Fibroblast of the aortic adventitia (primary cell): ENCODE measurements at regions not wholly inside any gene's neighbourhood (a gene's known extent, or its start where the extent isn't known, plus 50 kb on each side); places are given as distances from the start of the nearest gene placed in this dataset.

Source experiments
- DNase-seq: peaks from one replicate; pipeline ENCODE4 v3.0.0-alpha.2; 2010; ENCODE audit warnings: low read depth
- H3K4me3 ChIP-seq: 2 replicates; pipeline ENCODE4 v1.5.1; 2011; ENCODE audit warnings: low read depth, mild to moderate bottlenecking, control low read depth, low read length, moderate library complexity
- CTCF ChIP-seq: IDR thresholded peaks from 2 replicates; pipeline ENCODE4 v1.5.1; 2011; ENCODE audit warnings: mild to moderate bottlenecking, low read length, control low read depth, inconsistent platforms; ENCODE audit not compliant: insufficient read depth

GRCh38 chr11:42571131-42571877 is 740.5 kb upstream of the API5 start:
- TF ChIP-seq CTCF: no peak
- no peak overlapping the region for H3K4me3 ChIP-seq
- DNase-seq: no peak

GRCh38 chr11:42571878-42572610 is 739.8 kb upstream of the API5 start:
- TF ChIP-seq CTCF: no peak
- no peak overlapping the region for H3K4me3 ChIP-seq
- DNase-seq: no peak

GRCh38 chr11:42576318-42576717 is 735.5 kb upstream of the API5 start:
- TF ChIP-seq CTCF: no peak

GRCh38 chr11:42589286-42589685 is 722.5 kb upstream of the API5 start:
- TF ChIP-seq CTCF: no peak
- DNase-seq: no peak
- H3K4me3 ChIP-seq: no peak overlapping the region

More at GRCh38 chr11:42576318-42576717, 735.5 kb upstream of the API5 start:
- H3K4me3 ChIP-seq: no peak overlapping the region
- no peak for DNase-seq

- no peak for DNase-seq
- no peak for TF ChIP-seq CTCF
- H3K4me3 ChIP-seq: no peak overlapping the region
Measured at GRCh38 chr11:42591841-42592240, 720.0 kb upstream of the API5 start.

DNA sequence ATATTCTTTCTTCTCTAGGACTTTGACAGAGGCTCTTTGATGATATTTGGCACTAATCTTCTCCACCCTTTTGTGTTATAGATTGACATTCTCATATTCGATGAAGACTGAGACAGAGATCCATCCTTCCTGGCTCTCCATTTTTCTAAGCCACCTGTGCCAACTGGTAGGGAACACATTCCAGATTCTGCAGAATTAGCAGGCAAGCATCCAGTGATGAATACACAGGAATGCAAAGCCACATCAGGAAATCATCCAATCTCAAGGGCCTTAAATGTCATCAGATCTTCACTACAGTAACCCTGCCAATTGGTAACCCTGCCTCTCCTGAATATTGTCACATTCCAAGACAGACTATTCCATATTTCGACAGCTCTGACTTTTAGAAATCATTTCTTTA is 718.4 kb upstream of the API5 start:
- no peak overlapping the region for H3K4me3 ChIP-seq
- DNase-seq: no peak
- no peak for TF ChIP-seq CTCF
